HG03575 (cell line): ENCODE measurements at regions not wholly inside any gene's neighbourhood (a gene's known extent, or its start where the extent isn't known, plus 50 kb on each side); places are given as distances from the start of the nearest gene placed in this dataset.
"Not testable (repeated sequence)": the region's sequence is repeated elsewhere in the genome, so short reads cannot be mapped to it uniquely, and the experiment has no call there.

Source experiments
- ATAC-seq: cut with Tn5 transposase; IDR thresholded peaks from one replicate; pipeline ENCODE4 v1.9.1; 2021; ENCODE audit not compliant: unreplicated experiment, insufficient number of reproducible peaks, low FRiP score; ENCODE audit errors: extremely low read depth

GRCh38 chr10:83432261-83433045 is 706.9 kb upstream of the GHITM start:
- ATAC-seq = no peak

DNA sequence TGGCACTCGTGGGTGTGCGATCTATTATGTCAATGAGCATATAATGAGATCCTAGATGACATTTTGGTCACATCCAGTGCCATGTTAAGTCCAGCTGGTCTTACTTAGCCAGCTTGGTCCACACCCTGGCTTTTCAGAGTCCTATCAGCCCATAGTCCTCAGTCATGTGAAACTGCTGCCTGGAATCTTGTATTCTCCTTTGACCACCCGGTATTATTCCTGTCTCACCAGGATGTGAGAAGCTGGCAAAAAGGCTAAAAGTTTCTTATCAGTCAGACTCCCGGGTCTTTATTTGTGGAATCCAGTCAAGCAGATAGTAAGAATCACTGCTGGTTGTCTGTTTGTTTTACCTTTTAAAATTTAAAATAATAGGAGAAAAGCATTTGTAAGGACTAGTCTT is 705.6 kb upstream of the GHITM start:
- no peak for ATAC-seq

- ATAC-seq = no peak
Observed at GRCh38 chr10:83448013-83448412, 691.3 kb upstream of the GHITM start.

GRCh38 chr10:83458611-83459010 is 680.7 kb upstream of the GHITM start:
- no peak for ATAC-seq

DNA sequence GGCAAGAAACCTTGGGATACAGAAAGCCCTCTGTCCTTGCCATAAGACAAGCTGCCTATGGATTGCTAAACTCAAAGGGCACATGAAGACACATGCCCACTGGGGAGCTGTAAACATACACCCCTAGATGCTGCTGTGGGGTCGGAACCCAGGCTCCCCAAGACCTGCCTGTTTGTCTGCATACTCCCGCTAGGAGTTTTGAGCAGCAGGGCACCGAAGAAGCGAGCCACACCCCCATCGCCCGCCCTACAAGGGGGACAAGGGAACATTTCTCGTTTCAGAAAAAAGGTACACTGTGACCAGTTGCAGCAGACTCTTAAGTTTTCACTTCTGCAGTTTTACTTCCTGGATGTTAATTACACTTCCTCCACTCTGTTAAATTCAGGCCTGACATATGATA is 680.2 kb upstream of the GHITM start:
- ATAC-seq = no peak

DNA sequence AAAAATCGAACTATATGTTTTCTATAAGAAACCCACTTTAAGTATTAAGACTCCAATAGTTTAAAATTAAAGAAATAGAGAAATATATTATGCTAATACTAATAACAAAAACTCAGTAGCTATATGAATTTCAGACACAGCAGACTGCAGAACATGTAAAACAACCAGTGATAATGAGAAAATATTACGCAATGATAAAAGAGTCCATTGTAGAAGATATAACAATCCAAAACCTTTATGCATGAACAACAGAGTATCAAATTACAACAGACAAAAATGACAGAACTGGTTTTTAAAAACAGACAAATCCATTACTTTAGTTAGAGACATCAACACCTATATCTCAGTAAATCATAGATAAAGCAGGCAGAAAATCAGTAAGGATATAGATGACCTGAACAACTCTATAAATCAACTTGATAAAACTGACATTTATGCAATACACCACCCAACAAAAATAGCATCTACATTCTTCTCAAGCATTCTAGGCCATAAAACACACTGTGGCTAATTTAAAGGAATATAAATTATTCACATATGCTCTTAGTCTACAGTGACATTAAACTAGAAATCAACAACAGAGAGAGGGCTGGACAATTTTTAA is 669.5 kb upstream of the GHITM start:
- ATAC-seq = no peak

- no peak for ATAC-seq
Observed at GRCh38 chr10:83476211-83476610, 663.1 kb upstream of the GHITM start.

DNA sequence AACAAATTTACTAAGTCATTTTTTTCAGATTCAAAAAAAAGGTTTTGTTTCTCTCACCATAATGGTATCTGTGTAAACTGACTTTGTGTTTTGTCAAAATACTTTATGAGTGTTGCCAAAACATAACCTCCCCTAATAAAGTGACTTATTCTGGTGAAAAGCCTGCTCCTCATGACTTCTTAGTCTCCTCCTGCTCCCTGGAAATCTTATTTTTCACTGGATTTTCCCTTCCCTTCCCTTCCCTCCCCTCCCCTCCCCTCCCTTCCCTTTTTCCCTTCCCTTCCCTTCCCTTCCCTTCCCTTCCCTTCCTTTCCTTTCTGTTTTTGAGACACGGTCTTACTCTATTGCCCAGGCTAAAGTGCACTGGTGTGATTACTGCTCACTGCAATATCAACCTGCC is 650.1 kb upstream of the GHITM start:
- no peak for ATAC-seq

DNA sequence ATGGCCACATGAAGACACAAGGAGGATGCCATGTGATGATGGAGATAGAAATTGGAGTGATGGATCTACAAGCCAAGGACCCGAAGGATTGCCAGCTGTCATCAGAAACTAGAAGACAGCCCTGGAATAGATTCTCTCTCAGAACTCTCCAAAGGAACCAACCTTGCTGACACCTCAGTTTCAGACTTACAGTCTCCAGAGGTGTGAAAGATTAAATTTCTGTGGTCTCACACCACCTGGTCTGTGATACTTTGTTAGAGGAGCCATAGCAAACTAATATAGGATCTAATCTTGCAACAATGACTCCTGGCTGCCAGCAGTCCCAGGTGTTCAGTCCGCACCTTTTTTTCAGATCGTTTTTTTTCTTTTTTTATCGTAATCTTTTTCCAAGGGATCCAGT is 647.3 kb upstream of the GHITM start:
- no peak for ATAC-seq

- ATAC-seq = no peak
Observed at GRCh38 chr10:83512681-83513080, 626.6 kb upstream of the GHITM start.

DNA sequence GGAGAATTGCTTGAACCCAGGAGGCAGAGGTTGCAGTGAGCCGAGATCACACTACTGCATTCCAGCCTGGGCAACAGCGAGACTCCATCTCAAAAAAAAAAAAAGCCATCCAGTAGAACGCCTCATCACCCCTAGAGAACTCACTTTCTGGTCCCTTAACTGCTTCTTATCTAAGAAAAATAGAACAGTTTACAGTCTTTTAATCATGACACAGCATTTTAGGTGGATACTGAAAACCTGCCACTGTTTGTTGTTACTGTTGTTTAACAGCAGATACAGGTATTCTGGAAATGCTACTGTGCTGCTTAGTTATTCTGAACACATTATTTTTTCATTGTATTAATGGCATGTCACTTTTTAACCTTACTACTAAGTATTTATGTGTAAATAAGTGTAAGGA is 624.3 kb upstream of the GHITM start:
- ATAC-seq = no peak

DNA sequence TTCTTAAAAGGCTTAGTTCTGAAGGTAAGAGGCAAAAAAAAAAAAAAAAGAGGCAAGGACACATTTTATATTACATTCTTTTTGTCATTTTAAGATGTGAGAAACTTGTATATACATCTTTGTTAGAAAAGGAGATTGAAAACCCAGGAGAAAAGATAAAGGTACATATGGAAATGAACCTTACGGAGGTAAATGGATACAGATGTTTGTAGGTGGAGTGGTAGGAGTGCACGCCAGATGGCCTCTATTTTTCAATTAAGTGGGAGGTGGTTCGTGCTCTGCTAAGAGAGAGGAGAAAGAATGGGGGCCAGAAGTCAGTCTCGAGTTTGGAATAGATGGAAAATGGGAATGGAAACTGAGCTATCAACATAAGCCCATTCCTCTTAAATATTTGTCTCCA is 622.5 kb upstream of the GHITM start:
- no peak for ATAC-seq

DNA sequence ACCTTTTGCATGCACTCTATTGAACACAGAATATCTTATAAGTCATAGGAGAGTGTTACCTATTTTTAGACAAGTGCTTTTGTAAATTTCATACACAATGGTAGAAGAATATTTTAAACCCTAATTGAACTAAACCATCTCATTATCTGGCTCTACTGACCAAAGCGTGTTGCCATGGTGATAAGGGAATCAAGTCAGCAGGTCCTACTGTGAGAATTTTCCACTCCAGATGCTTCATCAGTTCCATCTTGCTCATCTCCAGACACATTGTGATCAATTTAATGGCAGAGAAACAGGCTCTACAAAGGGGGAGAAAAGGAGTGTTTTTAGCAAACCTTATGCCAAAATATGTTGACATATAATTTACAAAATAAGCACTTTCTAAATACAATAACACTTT is 621.9 kb upstream of the GHITM start:
- no peak for ATAC-seq

DNA sequence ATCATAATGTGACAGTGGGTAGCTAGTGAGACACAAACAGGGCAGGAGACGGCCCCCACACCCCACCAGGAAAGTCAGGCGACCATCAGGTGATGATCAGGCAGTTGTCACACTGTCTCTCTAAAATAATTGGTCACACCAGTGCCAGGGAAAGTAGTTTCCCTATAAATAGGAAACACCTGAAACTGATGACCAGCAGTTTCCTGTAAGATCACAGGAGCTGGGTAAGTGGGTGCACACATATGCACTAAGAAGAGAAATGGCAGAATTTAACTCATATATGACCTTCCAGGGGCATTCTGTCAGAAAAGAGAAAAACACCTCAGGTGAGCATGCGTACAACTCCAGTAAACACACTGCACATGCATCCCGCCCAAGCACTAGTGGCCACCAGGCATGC is 620.5 kb upstream of the GHITM start:
- no peak for ATAC-seq

DNA sequence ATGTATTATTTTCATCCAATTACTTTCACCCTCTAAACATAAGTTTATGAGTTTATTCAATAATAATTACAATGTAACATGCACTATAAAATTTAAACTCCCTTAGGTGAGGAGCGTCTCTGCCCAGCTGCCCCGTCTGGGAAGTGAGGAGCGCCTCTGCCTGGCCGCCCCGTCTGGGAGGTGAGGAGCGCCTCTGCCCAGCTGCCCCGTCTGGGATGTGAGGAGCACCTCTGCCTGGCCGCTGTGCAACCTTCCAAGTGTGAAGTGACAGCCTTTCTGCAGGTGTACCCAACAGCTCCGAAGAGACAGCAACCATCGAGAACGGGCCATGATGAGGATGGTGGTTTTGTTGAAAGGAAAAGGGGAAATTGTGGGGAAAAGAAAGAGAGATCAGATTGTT is 618.9 kb upstream of the GHITM start:
- ATAC-seq = not testable (repeated sequence)

DNA sequence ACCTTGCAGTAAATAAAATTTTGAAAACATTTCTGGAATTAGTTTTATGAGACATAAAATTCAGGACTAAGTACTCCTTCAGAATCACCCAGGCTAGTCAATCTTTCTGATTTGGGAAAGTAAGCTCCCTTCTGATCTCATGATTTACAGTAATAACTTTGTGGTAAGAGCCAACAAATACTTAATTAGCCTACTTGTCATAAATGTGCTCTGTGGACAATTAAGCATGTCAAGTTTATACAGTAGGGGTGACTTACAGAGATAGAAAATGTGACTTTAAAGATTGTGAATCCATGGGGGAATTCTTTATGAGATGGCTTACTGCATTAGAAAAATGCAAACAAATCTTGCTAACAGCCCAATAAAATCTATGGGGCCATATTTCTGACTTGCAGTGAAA is 616.9 kb upstream of the GHITM start:
- ATAC-seq = no peak

- no peak for ATAC-seq
Observed at GRCh38 chr10:83522881-83523386, 616.4 kb upstream of the GHITM start.

DNA sequence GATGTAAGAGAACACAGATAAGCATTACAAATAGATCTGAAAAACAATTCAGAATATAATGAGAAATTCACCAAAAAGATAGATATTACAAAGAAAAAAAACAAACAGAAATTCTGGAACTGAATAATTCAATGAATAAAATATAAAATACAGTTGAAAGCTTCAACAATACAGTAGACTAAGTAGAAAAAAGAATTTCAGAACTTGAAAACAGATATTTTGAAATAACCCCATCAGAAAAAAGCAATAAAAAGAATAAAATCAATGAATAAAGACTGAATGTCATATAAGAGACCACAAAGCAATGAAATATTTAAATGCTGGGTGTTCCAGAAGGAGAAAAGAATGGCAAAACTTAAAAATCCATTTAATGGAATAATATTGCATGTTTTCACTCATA is 611.4 kb upstream of the GHITM start:
- no peak for ATAC-seq

DNA sequence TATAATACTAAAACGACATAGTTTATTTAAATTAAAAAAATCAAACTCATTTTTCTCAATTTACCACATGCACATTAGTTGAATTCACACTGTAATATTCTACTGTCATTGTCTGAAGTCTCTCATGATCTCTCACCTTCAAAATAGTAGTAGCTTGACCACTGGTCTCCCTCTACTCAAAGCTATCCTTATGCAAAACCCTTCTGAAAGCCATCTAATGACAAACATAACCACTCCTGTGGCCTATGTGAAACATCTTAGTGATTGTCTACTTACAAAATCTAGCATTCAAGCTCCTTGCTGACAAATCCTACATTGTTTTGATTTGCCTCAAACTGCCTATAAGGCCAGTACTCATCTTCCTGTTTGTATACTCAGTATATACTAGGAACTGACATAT is 606.0 kb upstream of the GHITM start:
- no peak for ATAC-seq

DNA sequence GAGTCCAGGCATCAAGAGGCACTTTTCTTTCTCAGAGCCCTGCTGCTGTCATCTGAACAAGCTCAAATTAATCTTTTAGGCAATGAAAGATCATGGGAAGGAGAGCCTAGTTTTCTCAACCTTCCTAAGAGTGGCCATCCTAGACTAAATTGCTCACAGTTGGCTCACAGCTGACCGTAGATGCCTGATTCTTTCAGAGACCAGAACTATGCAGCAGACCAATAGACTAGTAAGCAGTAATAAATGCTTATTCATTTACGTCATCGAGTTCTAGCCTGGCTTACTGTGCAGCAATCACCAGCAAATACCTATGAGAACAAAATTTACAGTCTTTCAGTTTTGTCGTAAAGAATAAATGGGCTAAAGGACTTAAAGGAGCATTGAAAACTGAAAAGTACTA is 602.9 kb upstream of the GHITM start:
- ATAC-seq = no peak

DNA sequence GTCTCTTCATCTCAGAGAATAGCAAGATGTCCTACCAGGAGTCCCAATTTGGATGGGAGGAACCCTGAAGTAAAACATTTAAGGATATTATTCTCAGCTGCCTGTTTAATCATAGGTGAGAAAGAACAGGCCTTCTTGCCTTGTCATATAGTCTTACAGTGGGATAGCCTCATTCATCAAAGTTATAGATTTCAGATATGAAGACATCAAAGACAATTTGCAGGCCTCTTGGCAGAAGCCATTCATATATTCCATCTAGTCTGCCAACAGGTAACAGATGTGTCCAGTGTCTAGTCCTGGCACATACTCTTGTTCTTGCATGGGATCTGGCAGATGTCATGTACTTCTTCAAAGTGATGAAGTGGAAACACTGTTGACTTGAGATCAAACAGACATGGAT is 601.3 kb upstream of the GHITM start:
- ATAC-seq = no peak
